ENCODE measurements at regions not wholly inside any gene's neighbourhood (a gene's known extent, or its start where the extent isn't known, plus 50 kb on each side); places are given as distances from the start of the nearest gene placed in this dataset.

- TF ChIP-seq CTCF (IDR thresholded peaks at IDR 0.05; ENCODE audit: low read depth, low read length, missing input control) (no peak), RAD21 (IDR thresholded peaks at IDR 0.05) (no peak), GABPA (IDR thresholded peaks at IDR 0.05 in 1 of 2, conservative IDR thresholded peaks at IDR 0.05 in 1 of 2) (no peak), TAF1 (conservative IDR thresholded peaks at IDR 0.05) (no peak), JUND (IDR thresholded peaks at IDR 0.05) (no peak), YY1 (IDR thresholded peaks at IDR 0.05) (no peak), SP1 (IDR thresholded peaks at IDR 0.05) (no peak), FOXA1 (IDR thresholded peaks at IDR 0.05) (no peak), MAX (IDR thresholded peaks at IDR 0.05) (no peak), REST (IDR thresholded peaks at IDR 0.05) (no peak), EGR1 (IDR thresholded peaks at IDR 0.05; ENCODE audit: low read depth in 2 of 2) (no peak), HNF4G (IDR thresholded peaks at IDR 0.05) (no peak), FOXA2 (IDR thresholded peaks at IDR 0.05) (no peak)
- TF ChIP-seq, protein P1, sequence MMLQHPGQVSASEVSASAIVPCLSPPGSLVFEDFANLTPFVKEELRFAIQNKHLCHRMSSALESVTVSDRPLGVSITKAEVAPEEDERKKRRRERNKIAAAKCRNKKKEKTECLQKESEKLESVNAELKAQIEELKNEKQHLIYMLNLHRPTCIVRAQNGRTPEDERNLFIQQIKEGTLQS (IDR thresholded peaks at IDR 0.05), result no peak
These were observed 425.4 kb downstream of the NDFIP2 start for GRCh38 chr13:79906345-79906744.

All from liver (tissue), 3 donors.